DMS153 treated with DMSO at 0.1 percent for 48 hours (cell line): ENCODE measurements at regions not wholly inside any gene's neighbourhood (a gene's known extent, or its start where the extent isn't known, plus 50 kb on each side); places are given as distances from the start of the nearest gene placed in this dataset.

Source experiments
- DNase-seq: peaks from one replicate; lab custom pipeline; 2025; ENCODE audit not compliant: unreplicated experiment; lab: John Stamatoyannopoulos, UW

- DNase-seq = no peak
Measured at GRCh38 chr9:89986190-89986589, 381.4 kb downstream of the GADD45G start.

GRCh38 chr9:89988458-89988857, 383.6 kb downstream of the GADD45G start:
- DNase-seq = no peak

GRCh38 chr9:89991204-89991790, 386.5 kb downstream of the GADD45G start:
- no peak for DNase-seq

GRCh38 chr9:89992326-89993198, 387.8 kb downstream of the GADD45G start:
- no peak for DNase-seq

GRCh38 chr9:89993678-89994630, 389.1 kb downstream of the GADD45G start:
- DNase-seq = no peak

- peak; percentile 23 for DNase-seq
Measured at GRCh38 chr9:89994988-89995613, 390.3 kb downstream of the GADD45G start.

GRCh38 chr9:89996116-89996515, 391.3 kb downstream of the GADD45G start:
- peak; percentile 52 for DNase-seq

GRCh38 chr9:89996773-89997172, 392.0 kb downstream of the GADD45G start:
- no peak for DNase-seq

GRCh38 chr9:89998633-89999032, 393.8 kb downstream of the GADD45G start:
- DNase-seq = no peak

GRCh38 chr9:89999176-89999533, 394.3 kb downstream of the GADD45G start:
- peak; percentile 56 for DNase-seq

GRCh38 chr9:89999534-90000370, 394.9 kb downstream of the GADD45G start:
- peak; percentile 92 for DNase-seq

- DNase-seq = peak; percentile 41
Measured at GRCh38 chr9:90000925-90001324, 396.1 kb downstream of the GADD45G start.

- DNase-seq = no peak
Measured at GRCh38 chr9:90001747-90002146, 396.9 kb downstream of the GADD45G start.

- DNase-seq = peak; percentile 38
Measured at GRCh38 chr9:90002397-90003271, 397.8 kb downstream of the GADD45G start.

GRCh38 chr9:90005388-90005787, 400.6 kb downstream of the GADD45G start:
- no peak for DNase-seq

- DNase-seq = no peak
Measured at GRCh38 chr9:90007516-90008440, 403.0 kb downstream of the GADD45G start.

- DNase-seq = no peak
Measured at GRCh38 chr9:90009447-90009846, 404.6 kb downstream of the GADD45G start.

- DNase-seq = no peak
Measured at GRCh38 chr9:90010793-90011192, 406.0 kb downstream of the GADD45G start.
